NCI-H2029 (cell line): ENCODE measurements at regions not wholly inside any gene's neighbourhood (a gene's known extent, or its start where the extent isn't known, plus 50 kb on each side); places are given as distances from the start of the nearest gene placed in this dataset.

Experiments
- DNase-seq: peaks from one replicate; lab custom pipeline; 2025; lab: John Stamatoyannopoulos, UW

DNA sequence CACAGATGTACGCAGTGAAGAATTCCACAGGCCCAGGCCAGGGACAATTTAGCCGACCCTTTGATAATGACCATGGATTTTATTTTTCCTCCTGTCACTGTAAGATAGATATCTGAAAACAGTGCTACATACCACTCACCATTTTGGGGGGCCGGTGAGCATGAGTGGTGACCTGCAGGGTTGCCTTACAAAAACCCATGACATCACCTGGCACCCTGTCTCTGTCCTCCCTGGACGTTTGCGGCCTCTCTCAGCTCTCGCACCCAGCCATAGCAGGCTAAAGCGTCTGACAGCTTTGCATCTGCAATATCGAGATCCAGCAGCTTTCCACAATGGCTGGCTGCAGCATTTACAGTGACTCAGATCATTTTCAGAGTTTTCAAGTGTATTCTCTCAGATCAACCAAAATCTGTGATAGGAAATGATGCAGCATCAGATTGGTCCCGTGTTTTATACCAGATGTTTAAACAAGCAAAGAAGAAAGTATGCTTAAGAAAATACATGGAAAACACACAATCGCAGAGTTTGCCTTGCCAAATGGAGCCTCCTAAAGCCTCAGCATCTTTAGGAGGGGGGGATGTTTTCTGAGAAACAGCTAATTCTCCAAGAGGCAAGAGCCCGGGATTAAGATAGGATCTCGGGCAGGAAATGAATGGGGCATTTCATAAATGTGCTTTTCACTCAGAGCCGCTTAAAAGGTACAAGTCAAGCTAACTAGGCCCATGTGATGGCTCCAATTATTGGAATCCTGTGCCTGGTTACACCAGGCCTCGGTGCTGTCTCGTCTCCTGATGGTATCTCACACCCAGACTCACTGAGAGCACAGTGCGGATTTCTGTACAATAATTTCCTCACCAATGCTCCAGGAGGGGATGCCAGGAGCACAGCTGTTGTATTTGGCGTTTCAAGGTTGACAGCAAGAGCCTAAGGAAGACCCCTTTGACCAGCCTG, 257.3 kb downstream of the XXYLT1 start:
- no peak for DNase-seq

DNA sequence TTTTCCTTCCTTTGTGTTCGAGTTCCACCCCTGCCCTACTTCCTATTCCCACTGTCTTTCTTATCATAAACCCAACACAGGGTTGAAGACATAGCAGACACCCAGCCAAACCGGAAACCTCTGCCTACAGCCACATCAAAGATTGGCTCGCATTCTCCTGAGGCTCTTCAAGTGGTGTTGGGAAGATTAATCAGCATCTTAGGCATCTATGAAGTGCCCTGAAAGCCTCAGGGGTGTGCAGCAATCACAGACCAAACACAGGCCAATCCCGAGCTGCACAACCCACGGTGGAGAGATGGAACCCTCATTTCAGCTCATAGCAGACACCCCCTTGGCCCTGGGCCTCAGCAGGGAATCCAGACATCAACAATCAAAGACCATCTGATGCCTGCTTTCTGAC, 255.9 kb downstream of the XXYLT1 start:
- DNase-seq: no peak

DNA sequence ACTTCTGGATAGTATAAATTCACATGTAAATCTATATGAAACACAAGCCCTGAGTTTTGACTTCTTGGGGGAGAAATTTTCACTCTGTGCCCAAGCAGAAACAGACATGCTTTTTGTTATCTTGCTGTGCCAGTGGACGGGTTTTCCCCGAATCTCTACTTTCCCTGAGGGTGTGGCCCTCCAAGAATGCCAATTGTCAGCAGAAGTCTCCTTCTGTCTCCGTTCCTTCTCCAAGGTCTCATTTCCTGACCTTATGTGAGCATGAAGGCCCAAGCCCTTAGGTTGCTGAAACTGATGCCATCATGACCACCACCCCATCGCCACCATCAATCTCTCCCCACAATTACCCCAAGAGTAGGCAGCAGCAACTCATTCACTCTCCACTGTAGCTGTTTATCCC, 253.8 kb downstream of the XXYLT1 start:
- DNase-seq: no peak
